NOMO-1 (cell line): ENCODE measurements at regions not wholly inside any gene's neighbourhood (a gene's known extent, or its start where the extent isn't known, plus 50 kb on each side); places are given as distances from the start of the nearest gene placed in this dataset.
"Not testable (repeated sequence)": the region's sequence is repeated elsewhere in the genome, so short reads cannot be mapped to it uniquely, and the experiment has no call there.

Experiments used
- DNase-seq, 2 experiments: peaks; one replicate each; lab custom pipeline; 2025; ENCODE audit not compliant: unreplicated experiment in 2 of 2; lab: John Stamatoyannopoulos, UW

DNA sequence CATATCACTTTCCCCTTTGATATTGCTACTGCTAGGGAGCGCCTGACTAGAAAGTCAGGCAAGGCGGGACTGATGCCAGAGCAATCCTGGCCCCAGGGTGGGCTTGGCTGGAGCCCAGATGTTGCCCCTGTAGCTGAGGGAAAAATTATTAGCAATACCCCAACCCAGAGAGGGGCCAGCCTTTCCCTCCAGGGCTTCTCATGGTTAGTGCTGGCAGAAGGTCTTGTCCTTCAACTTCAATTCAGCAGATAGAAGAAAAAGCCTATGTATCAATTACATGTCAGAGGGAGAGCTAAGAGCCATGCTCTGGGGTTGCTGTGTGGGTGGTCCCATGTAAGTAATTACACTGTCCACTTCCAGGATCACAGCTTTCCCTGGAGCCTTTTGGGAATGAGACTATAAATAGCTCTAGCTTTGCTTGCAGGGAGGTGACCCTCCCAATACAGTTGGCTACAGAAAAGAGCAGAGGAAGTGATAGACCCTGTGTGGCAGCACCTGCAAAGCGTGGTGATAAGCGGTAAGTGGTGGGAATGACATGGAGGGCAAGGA, 579.1 kb downstream of the CCSER2 start:
- DNase-seq: no peak

DNA sequence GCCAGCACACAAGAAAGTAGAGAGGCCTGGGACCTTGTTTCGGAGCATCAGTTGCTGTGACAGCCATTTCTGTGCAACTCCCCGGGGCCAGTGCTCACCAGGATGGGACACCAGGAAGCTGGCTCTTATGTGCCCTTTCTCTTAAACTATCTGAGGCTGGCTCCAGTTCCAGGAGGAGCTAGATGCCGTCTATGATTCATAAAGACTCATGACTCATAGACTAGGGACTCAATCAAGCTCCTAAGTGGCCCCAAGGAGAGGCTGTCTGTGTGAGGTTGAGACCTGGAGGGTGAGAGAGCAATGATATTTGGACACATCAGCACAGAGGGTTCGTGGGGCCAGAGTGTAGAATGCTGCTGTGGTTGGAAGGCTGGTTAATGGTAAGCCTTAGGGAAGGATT, 580.1 kb downstream of the CCSER2 start:
- no peak for DNase-seq

DNA sequence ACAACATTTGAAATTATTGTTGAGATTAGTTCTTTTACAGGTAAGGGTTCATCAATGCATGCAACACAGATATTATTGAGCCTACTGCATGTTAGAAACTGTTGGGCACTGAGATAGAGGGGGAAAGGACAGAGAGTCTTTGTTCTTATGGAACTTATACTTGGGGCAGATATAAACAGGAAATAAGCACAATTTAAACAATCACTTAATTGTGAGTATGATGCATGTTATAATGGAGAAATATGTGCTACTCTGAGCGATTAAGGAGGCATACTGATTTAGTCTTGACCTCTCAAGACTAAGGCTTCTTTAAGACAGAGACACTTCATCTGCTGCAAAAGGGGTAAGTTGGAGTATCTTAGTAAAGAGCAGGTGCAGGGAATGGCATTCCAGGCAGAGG, 593.3 kb downstream of the CCSER2 start:
- DNase-seq: no peak

DNA sequence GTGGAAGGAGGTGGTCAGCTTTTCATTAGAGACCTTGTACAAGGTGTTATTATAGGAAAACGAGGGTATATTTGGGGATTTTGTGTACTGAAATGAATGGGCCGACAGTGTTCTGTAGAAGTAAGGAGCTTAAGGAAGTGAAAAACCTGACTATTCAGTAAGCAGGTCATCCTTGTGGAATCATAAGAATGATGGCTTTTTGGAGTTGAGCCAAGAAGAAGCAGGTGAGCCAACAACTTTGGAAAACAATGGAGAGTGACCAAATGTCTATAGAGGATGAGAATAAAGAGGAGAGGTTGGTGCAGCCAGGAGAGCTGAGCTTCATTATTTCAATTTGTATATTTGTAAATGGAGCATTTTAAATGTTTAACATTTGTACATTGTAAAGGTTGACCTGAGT, 595.7 kb downstream of the CCSER2 start:
- DNase-seq: no peak

DNA sequence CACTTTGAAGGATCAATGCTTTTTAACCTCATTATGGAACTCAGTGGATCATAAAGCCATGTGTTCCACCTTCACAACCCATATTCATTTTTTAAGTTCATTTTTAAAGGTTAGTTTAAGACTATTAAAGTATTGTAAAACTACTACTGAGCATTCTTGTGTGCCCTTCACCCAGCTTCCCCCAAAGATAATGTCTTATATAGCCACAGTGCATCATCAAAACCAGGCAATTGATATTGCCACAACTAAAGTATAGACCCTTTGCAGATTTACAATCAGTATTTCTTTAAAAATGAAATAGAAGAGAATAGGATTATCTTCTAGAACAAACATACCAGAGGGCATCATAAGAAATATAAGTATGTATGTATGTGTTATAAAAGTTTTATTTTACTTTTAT, 597.1 kb downstream of the CCSER2 start:
- no peak for DNase-seq

DNA sequence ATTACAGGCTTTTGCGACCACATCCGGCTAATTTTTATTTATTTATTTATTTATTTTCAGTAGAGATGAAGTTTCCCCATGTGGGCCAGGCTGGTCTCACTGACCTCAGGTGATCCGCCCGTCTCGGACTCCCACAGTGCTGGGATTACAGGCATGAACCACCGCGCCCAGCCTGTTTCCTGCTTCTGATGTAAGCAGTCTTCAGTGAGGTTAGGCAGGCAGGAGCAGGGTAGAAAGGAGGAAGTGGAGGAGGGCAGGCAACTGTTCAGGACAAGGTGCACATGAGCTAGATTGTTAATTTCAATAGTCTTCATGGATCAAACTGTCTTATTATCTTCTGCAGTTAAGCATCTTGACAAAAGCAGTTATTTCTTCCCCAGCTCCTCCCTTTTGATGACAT, 605.0 kb downstream of the CCSER2 start:
- no peak for DNase-seq

DNA sequence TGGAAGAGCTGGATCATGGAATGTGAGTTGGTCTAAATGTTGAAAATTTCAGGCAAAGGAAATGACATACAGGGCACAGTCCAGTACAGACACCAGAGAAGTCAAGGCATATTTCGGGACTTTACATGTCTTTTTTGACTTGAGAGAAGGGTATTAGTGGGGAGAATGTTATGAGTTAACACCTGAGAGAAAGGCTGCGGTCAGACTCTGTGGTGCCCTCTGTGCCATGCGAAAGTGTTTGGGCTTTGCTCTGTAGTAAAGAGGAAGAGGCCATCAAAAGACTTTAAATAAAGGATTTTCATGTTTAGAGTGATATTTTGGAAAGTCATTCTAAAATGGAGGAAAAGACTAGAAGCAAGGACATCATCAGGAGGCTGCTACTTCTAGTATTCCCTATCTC, 607.4 kb downstream of the CCSER2 start:
- DNase-seq: no peak

DNA sequence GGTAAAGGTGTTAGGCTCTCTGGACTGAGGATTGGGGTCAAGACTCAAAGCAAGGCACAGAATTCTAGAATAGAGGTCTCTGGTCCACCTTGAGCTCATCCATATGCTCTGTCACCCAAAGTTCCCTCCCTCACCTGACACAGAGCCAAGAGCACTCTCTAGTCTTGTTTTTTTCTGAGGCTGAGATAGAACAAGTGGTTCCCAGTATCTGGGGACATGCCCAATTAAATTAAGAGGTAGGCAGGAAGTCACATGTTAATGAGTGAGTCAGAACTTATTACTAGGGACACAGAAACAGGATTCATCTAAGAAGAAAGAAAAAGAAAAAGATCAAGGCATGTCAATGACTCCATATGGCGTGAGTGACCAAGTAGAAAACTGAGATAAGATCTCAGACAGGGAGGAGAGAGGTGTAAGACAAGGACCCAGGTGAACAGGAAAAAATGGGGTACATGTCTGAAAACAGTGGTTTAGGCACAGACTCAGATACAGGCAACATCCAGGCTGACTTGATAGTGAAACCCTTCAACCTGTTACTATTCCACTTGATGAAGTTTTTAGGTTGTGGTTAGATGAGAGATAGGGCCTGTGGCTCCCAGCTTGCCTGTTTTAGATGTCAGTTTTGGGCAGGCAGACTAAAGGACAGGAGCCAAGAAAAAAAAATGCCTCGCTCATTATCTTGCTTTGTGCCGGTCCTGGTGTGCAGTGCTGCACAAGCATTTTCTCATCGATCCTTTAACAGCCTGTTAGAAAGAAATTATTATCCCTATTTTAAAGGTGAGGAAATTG, 609.9 kb downstream of the CCSER2 start:
- no peak for DNase-seq

DNA sequence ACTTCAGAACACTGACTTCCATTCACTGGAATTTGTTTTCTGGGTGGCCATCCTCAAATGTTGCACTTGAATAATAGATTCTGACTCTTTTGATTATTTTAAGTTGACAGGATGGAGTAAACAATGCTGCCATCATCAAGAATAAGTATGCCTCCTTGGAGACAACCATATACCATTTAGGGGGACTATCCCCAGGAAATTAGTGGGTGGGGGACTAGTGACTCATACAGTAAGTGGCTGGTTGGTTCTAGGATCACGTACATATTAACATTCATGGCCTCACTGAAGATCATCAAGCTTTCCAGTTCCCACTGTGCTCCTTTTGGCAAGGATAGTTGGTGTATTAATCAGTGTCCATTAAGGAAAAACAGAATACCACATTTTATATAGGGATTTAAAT, 615.2 kb downstream of the CCSER2 start:
- DNase-seq: no peak

DNA sequence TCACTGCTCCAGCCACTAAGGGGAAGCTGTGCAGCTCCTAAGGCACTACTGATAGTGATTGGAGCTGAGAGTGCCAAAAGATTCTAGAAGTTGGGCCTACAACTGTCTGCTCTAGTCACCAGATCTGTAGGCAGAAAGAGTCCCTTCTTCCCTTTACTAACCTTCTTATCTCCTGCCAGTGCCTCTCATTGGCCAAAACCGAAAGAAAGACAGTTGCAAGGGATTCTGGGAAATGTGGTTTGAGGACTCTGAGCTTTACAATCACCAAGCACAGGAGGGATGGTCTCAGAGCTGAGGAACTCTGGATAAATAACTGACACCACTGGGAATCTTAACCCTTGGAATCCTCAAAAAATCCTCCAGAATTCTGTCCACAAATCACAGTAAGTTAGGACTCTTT, 615.8 kb downstream of the CCSER2 start:
- DNase-seq: no peak

DNA sequence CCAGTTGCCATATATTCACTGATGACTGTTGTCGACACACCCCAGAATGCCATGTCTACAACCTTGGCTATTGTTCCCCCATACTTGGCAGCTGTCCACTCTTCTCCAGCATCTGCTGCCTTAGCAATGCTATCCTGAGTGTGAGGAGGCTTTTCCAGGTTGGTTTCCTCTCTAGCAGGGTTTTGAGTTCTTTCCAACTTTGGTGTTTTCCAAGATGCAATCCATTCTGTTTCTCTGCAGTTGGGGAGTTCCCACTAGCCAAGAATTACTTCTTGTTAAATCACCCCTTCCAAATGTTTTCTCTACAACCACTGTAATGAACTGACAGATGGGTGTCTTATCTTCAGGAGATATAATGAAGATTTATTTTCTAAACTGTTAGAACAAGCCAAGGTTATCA, 617.4 kb downstream of the CCSER2 start:
- no peak for DNase-seq

DNA sequence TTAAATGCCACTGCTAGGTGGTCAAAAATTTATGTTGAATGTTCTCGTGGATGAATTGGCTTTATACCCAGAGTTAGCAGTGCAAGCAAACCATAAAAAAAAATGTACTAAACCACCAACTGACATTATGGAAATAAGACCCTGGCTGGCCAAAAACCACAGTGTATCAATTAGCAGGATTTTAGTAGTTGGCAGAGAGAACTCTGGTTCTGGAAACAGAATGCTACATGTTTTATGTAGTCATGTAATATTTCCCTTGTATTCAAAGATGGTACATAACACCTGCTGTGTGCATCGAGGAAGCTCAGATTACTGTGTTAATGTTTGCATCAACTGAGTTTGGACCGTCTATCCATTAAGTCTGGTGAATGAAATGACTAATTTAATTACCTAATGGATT, 618.5 kb downstream of the CCSER2 start:
- DNase-seq: no peak

DNA sequence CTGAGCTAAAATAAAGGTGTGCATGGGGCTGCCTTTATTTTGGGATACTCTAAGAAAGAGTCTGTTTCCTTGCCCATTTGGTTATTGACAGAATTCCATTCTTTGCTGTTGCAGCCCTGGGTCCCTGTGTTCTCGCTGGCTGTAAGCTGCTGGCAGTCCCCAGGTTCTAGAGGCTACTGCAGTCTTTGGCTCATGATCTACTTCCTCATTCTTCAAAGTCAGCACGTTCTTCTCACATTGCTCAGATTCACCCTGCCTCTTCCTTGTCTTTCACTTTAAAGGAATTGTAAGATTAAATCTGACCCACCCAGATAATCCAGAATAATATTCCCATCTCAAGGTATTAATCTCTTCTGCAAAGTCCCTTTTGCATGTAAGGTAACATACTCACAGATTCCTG, 620.3 kb downstream of the CCSER2 start:
- DNase-seq: peak in 1 of 2 experiments; percentile 9

DNA sequence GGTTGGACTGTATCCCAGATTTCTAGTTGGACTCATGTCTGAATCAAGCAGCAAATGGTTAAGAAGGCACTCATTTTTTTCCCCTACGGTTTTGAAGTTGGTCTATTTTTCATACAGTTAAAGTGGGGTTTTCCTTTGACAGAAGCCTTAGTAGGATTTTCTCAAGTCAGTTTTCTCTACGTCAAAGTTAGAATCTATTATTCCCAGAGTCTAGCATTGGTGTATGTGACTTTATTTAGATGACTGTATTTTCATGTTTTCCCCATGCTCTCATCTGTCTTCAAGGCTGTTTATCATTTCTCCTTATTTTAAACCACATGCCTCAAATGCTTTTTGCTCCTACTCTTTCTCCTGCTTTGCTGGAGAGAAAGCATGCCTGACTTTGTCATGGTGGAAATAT, 623.2 kb downstream of the CCSER2 start:
- DNase-seq: no peak

DNA sequence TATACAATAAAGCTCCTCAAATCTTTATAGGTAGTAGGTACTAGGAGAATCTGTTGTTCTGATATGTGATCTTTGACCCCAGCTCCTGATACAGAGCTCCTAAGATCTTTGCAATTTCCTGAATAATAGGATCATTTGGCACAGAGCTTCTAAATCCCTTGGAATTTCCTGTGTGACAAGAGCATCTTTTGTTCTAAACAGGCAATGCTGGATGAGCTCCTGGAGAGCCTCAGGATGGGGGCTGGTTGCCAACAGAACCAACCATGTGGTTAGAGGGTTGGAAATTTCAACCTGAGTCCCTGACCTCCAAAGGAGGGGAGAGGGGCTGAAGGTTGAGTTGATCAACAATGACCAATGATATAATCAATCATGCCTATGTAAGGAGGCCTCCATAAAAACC, 629.0 kb downstream of the CCSER2 start:
- DNase-seq: no peak

DNA sequence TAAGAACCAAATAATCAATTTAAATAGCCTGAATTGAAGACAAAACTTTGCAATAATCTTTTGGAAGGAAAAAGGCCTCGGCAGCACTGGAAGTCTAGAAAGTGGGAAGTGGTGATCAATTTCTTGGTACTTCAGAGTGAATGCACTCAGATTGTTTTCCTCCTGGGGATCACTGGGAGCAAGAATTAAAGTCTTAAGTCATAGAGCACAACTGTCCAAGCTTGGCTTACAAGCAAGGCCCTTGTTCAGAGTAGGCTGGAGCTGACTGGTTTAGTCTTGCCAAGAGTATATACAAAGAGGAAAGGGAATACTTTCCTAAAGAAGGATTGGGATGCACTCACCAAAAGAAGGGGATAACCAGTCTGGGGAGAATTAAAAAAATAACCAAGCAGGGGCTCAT, 637.1 kb downstream of the CCSER2 start:
- no peak for DNase-seq

DNA sequence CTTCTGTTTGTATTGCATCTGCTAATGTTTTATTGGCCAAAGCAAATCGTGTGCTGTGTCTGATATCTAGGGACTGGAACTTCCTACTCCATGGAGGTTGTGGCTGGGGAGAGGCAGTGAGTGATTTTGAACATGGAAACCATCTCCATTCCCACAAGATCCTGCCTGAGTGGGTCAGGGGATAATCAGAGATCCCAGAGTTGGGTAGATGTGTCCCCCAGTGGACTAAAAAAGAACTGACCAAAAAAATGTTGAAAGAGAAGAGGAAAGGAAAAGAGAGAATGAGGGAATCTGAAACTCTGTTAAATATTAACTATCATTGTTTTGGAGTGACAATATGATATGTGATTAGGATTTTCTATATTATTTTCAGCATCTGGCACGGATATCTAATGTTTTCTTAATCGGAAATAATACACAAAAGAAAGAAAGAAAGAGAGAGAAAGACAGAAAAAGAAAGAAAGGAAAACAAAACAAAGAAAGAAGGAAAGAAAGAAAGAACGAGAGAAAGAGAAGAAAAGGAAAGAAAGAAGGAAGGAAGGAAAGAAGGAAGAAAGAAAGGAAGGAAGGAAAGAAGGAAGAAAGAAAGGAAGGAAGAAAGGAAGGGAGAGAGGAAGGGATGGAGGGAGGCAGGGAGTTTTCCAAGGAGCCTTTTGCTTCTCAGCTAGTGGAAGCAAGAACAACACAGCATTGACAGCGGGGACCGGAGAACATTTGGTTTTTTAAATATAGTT, 638.5 kb downstream of the CCSER2 start:
- no peak for DNase-seq

DNA sequence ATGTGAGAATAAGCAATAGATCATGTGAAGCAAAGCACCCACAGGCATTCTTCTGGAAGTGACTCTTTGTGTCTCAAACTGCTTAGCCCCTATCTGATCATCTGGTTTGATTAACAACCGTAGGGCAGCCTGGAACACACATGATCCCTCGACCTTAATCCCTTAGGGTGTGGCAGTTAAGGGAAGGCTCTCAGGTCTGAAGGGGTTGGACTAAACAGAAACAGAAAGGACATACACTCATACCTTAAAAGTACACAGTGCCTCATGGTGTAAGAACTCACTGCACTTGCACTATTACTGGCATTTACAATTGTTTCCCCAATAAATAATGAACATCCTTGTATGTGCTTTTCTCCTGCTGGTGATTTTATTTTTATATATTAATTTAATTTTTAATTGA, 640.9 kb downstream of the CCSER2 start:
- DNase-seq: not testable (repeated sequence)

DNA sequence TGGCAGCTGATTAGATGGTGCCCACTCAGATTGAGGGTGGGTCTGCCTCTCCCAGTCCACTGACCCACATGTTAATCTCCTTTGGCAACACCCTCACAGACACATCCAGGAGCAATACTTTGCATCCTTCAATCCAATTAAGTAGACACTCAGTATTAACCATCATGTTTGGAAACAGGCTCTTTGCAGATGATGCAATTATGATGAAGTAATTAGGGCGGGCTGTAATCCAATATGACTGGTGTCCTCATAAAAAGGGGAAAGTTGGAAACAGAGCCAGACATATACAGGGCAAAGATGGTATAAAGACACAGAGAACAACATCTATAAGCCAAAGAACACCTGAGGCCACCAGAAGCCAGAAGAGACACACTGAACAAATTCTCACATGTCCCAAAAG, 658.6 kb downstream of the CCSER2 start:
- DNase-seq: no peak

DNA sequence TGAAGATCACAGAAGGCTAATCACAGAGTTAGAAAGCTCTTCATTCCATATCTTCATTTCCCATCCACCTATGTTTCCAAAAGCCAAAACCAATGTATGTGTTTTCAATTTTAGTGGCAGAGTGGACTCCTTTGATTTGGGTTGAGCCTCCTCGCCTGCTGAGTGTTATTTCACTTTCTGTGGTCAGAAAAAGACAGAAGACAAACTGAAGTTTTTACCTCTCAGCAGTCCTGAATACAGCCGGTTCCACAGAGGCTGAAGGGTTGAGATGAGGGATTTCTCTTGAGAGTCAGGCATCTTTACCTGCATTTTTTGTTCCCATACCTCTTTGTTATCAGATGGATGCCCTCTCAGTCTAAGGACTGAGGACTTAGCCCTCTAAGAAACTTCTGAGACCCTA, 659.6 kb downstream of the CCSER2 start:
- no peak for DNase-seq

DNA sequence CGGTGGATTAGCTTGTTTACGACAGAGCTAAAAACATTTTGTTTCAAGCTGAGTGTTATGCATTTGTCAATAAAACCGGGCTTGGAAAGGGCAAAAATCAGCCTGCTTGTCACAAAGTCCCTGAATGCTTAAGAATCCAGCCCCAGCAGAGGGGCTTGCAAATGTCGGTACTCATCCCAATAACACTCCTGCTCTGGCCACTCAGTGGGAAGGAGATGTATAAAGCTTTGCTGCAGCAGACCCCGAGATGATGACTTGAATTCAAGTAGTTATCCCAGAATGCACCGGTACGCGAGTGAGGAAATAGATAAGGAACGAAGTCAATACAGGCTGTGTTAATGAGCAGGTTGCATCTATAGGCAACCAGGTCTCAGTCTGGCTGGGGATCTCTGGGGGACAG, 662.3 kb downstream of the CCSER2 start:
- no peak for DNase-seq

DNA sequence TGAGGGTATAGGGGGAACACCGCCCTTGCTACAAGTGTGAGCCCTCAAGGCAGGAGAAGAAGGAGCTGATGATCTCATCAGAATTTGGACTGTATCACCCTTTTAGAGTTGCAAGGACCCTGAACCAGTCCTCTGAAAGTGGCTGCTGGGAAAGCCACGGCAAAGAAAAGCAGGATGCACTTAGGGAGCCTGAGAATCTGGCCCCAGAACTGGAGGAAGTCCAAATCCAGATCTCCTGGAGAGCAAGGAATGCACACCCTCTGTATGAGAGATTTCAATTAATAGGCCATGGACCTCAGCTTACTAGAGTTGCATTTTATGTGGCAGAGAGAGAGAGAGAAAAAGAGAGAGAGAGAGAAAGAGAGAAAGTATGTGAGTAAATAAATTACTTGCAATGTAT, 662.9 kb downstream of the CCSER2 start:
- no peak for DNase-seq
